CD4-positive, alpha-beta memory T cell (primary cell): ENCODE measurements at regions not wholly inside any gene's neighbourhood (a gene's known extent, or its start where the extent isn't known, plus 50 kb on each side); places are given as distances from the start of the nearest gene placed in this dataset.
"Not testable (repeated sequence)": the region's sequence is repeated elsewhere in the genome, so short reads cannot be mapped to it uniquely, and the experiment has no call there.

Experiments
- CTCF ChIA-PET: fragments of 350-600 bp; sonication (Branson Sonifier 250); formaldehyde crosslinking; loops from one replicate; lab custom pipeline; 2021; ENCODE audit warnings: inconsistent platforms; ENCODE audit not compliant: partially characterized antibody; lab: Charles Lee
- POLR2A ChIA-PET: fragments of 350-600 bp; sonication (Branson Sonifier 250); formaldehyde crosslinking; loops from one replicate; lab custom pipeline; 2021; ENCODE audit not compliant: partially characterized antibody; lab: Charles Lee
- DNase-seq, 5 donors: peaks; one replicate each; pipeline versions ENCODE4 v3.0.0 to v3.0.0-alpha.2; 2020 to 2022; ENCODE audit warnings: mixed read lengths in 1 of 5
- H3K27ac ChIP-seq: one replicate; pipeline ENCODE4 v1.7.0; 2013; ENCODE audit warnings: low read depth, low read length
- H3K27me3 ChIP-seq: 2 replicates; pipeline ENCODE4 v1.7.0; 2013; ENCODE audit warnings: mild to moderate bottlenecking, low read length, moderate library complexity; ENCODE audit not compliant: insufficient read depth
- H3K36me3 ChIP-seq: 2 replicates; pipeline ENCODE4 v1.7.0; 2013; ENCODE audit warnings: mild to moderate bottlenecking, low read length, moderate library complexity; ENCODE audit not compliant: insufficient read depth
- H3K4me1 ChIP-seq: 2 replicates; pipeline ENCODE4 v1.7.0; 2013; ENCODE audit warnings: mild to moderate bottlenecking, low read length, moderate library complexity; ENCODE audit not compliant: insufficient read depth
- H3K4me3 ChIP-seq, 2 donors: one replicate each; pipeline ENCODE4 v1.7.0; 2013; ENCODE audit warnings: low read length in 2 of 2, mild to moderate bottlenecking in 1 of 2
- H3K9me3 ChIP-seq, 2 donors: one replicate each; pipeline ENCODE4 v1.7.0; 2013; ENCODE audit warnings: low read length in 2 of 2, control low read depth in 1 of 2; ENCODE audit not compliant: control insufficient read depth in 1 of 2
- H3K27ac Mint-ChIP-seq, 7 donors: one replicate each; pipeline ENCODE4 v1.8.0; 2020 to 2021; ENCODE audit warnings: mixed read lengths in 7 of 7, mild to moderate bottlenecking in 6 of 7, inconsistent platforms in 3 of 7, moderate library complexity in 3 of 7
- H3K27me3 Mint-ChIP-seq, 2 donors: one replicate each; pipeline ENCODE4 v1.8.0; 2020 to 2021; ENCODE audit warnings: mixed read lengths in 2 of 2
- H3K36me3 Mint-ChIP-seq, 2 donors: one replicate each; pipeline ENCODE4 v1.8.0; 2020 to 2021; ENCODE audit warnings: mixed read lengths in 2 of 2, inconsistent platforms in 1 of 2, mild to moderate bottlenecking in 1 of 2
- H3K4me1 Mint-ChIP-seq, 4 donors: one replicate each; pipeline ENCODE4 v1.8.0; 2020 to 2021; ENCODE audit warnings: mixed read lengths in 4 of 4, mild to moderate bottlenecking in 1 of 4
- H3K4me3 Mint-ChIP-seq, 8 donors: one replicate each; pipeline ENCODE4 v1.8.0; 2020 to 2021; ENCODE audit warnings: mixed read lengths in 8 of 8, mild to moderate bottlenecking in 7 of 8, moderate library complexity in 6 of 8, inconsistent platforms in 3 of 8
- H3K9me3 Mint-ChIP-seq, 8 donors: one replicate each; pipeline ENCODE4 v1.8.0; 2020 to 2021; ENCODE audit warnings: mixed read lengths in 8 of 8, mild to moderate bottlenecking in 5 of 8, inconsistent platforms in 3 of 8, moderate library complexity in 1 of 8
- intact Hi-C: fragments of 100-400 bp; cut with micrococcal nuclease; formaldehyde crosslinking; loops from one replicate; pipeline ENCODE4 v1.15.1; 2023

GRCh38 chr5:17852740-17853139 is 218.5 kb downstream of the TAF11L14 start:
- H3K4me1 ChIP-seq = no peaks in the 10 kb centered on the region
- H3K27ac ChIP-seq = no peak overlapping the region
- no peak for DNase-seq

GRCh38 chr5:17854901-17855300 is 220.6 kb downstream of the TAF11L14 start:
- Mint-ChIP-seq H3K9me3 (peaks cover 0 to 19% (median 7%) of the 10 kb centered on the region in 8 donors), H3K27me3 (no peaks in the 10 kb centered on the region), H3K4me3 (no peak overlapping the region), H3K27ac (no peak overlapping the region), H3K36me3 (no peaks in the 10 kb centered on the region), H3K4me1 (no peaks in the 10 kb centered on the region)
- DNase-seq = no peak
- CTCF ChIA-PET = no interaction called here
- POLR2A ChIA-PET = no interaction called here
- Histone ChIP-seq H3K27me3 (no peaks in the 10 kb centered on the region), H3K36me3 (no peaks in the 10 kb centered on the region), H3K9me3 (peaks cover 0 to 3% of the 10 kb centered on the region in 2 donors), H3K27ac (no peak overlapping the region), H3K4me1 (no peaks in the 10 kb centered on the region), H3K4me3 (no peak overlapping the region)
- intact Hi-C loops = no loop called here

More at GRCh38 chr5:17852740-17853139, 218.5 kb downstream of the TAF11L14 start:
- ChIA-PET POLR2A (no interaction called here), CTCF (no interaction called here)
- Mint-ChIP-seq H3K4me3 (no peak overlapping the region), H3K4me1 (no peaks in the 10 kb centered on the region), H3K9me3 (peaks cover 0 to 16% (median 6%) of the 10 kb centered on the region in 8 donors), H3K27me3 (no peaks in the 10 kb centered on the region), H3K36me3 (no peaks in the 10 kb centered on the region), H3K27ac (no peak overlapping the region)
- Histone ChIP-seq H3K27me3 (no peaks in the 10 kb centered on the region), H3K36me3 (no peaks in the 10 kb centered on the region), H3K4me3 (no peak overlapping the region), H3K9me3 (peaks cover 0 to 3% of the 10 kb centered on the region in 2 donors)
- intact Hi-C loops = no loop called here

- peaks cover 0 to under 1% of the 10 kb centered on the region in 2 donors for H3K9me3 ChIP-seq
- Mint-ChIP-seq H3K4me3 (no peak overlapping the region), H3K36me3 (no peaks in the 10 kb centered on the region), H3K9me3 (peaks cover 4 to 38% (median 21%) of the 10 kb centered on the region in 8 donors), H3K4me1 (no peaks in the 10 kb centered on the region), H3K27me3 (no peaks in the 10 kb centered on the region), H3K27ac (no peak overlapping the region)
- H3K27me3 ChIP-seq = no peaks in the 10 kb centered on the region
- H3K27ac ChIP-seq = no peak overlapping the region
- no peaks in the 10 kb centered on the region for H3K4me1 ChIP-seq
- POLR2A ChIA-PET = no interaction called here
- no peak overlapping the region for H3K4me3 ChIP-seq
- CTCF ChIA-PET = no interaction called here
- intact Hi-C loops = no loop called here
- no peak for DNase-seq
- no peaks in the 10 kb centered on the region for H3K36me3 ChIP-seq
Measured at GRCh38 chr5:17860660-17861315, 226.5 kb downstream of the TAF11L14 start.

GRCh38 chr5:17864903-17865302 is 230.6 kb downstream of the TAF11L14 start:
- H3K27me3 Mint-ChIP-seq, H3K36me3 Mint-ChIP-seq, H3K27ac ChIP-seq, H3K4me3 Mint-ChIP-seq, H3K4me1 Mint-ChIP-seq, POLR2A ChIA-PET, H3K27ac Mint-ChIP-seq, intact Hi-C loops, CTCF ChIA-PET, H3K9me3 ChIP-seq, H3K27me3 ChIP-seq, DNase-seq, H3K4me3 ChIP-seq, H3K4me1 ChIP-seq, H3K36me3 ChIP-seq: not testable (repeated sequence)
- H3K9me3 Mint-ChIP-seq = peaks cover 6 to 42% (median 20%) of the 10 kb centered on the region in 8 donors

GRCh38 chr5:17865966-17866365 is 231.7 kb downstream of the TAF11L14 start:
- H3K36me3 ChIP-seq, H3K4me1 ChIP-seq, H3K4me1 Mint-ChIP-seq, CTCF ChIA-PET, H3K9me3 ChIP-seq, POLR2A ChIA-PET, H3K27me3 ChIP-seq, H3K27ac Mint-ChIP-seq, H3K4me3 Mint-ChIP-seq, H3K27me3 Mint-ChIP-seq, H3K27ac ChIP-seq, DNase-seq, H3K4me3 ChIP-seq, intact Hi-C loops, H3K36me3 Mint-ChIP-seq: not testable (repeated sequence)
- peaks cover 6 to 43% (median 20%) of the 10 kb centered on the region in 8 donors for H3K9me3 Mint-ChIP-seq

- CTCF ChIA-PET = no interaction called here
- Histone ChIP-seq H3K4me3 (no peak overlapping the region), H3K27me3 (no peaks in the 10 kb centered on the region), H3K9me3 (no peaks in the 10 kb centered on the region), H3K27ac (no peak overlapping the region), H3K36me3 (no peaks in the 10 kb centered on the region), H3K4me1 (no peaks in the 10 kb centered on the region)
- no peak overlapping the region for H3K27ac Mint-ChIP-seq
- no peaks in the 10 kb centered on the region for H3K36me3 Mint-ChIP-seq
- intact Hi-C loops = no loop called here
- no peak for DNase-seq
- peaks cover 0 to 21% (median 11%) of the 10 kb centered on the region in 8 donors for H3K9me3 Mint-ChIP-seq
- H3K27me3 Mint-ChIP-seq = no peaks in the 10 kb centered on the region
- POLR2A ChIA-PET = no interaction called here
- no peaks in the 10 kb centered on the region for H3K4me1 Mint-ChIP-seq
- no peak overlapping the region for H3K4me3 Mint-ChIP-seq
Measured at GRCh38 chr5:17872204-17872603, 237.9 kb downstream of the TAF11L14 start.

GRCh38 chr5:17878541-17878940 is 244.3 kb downstream of the TAF11L14 start:
- Mint-ChIP-seq H3K27ac (no peak overlapping the region), H3K4me3 (no peak overlapping the region), H3K36me3 (no peaks in the 10 kb centered on the region), H3K9me3 (peaks cover 3 to 20% (median 7%) of the 10 kb centered on the region in 8 donors), H3K4me1 (no peaks in the 10 kb centered on the region), H3K27me3 (no peaks in the 10 kb centered on the region)
- Histone ChIP-seq H3K36me3 (no peaks in the 10 kb centered on the region), H3K4me3 (no peak overlapping the region), H3K27ac (no peak overlapping the region), H3K4me1 (no peaks in the 10 kb centered on the region), H3K9me3 (no peaks in the 10 kb centered on the region), H3K27me3 (no peaks in the 10 kb centered on the region)
- intact Hi-C loops = no loop called here
- POLR2A ChIA-PET = no interaction called here
- CTCF ChIA-PET = no interaction called here
- no peak for DNase-seq
